K562 (cell line): ENCODE measurements at regions not wholly inside any gene's neighbourhood (a gene's known extent, or its start where the extent isn't known, plus 50 kb on each side); places are given as distances from the start of the nearest gene placed in this dataset.

Experiments
- MCM7 ChIP-seq, 2 experiments: fragments of 450-650 bp; IDR thresholded peaks; 2 replicates each; pipeline ENCODE4 v1.6.1; 2016 to 2018
- RFX1 ChIP-seq: fragments of 450-650 bp; IDR thresholded peaks from 2 replicates; pipeline ENCODE4 v1.6.1; 2016; ENCODE audit warnings: mild to moderate bottlenecking, moderate library complexity
- ZNF263 ChIP-seq: sonication (generic); formaldehyde crosslinking; IDR thresholded peaks from 2 replicates; pipeline ENCODE4 v1.8.0; 2022; ENCODE audit warnings: mild to moderate bottlenecking, missing genetic modification reagents, borderline replicate concordance
- TF ChIP-seq, protein P1 (sequence below): fragments of 200-800 bp; sonication (Bioruptor generic); IDR thresholded peaks from 2 replicates; pipeline ENCODE4 v1.6.1; 2016; ENCODE audit warnings: missing genetic modification characterization, missing compliant biosample characterization
- TF ChIP-seq, protein P2 (sequence below): fragments of 250-450 bp; sonication (Bioruptor Pico); IDR thresholded peaks from 2 replicates; pipeline ENCODE4 v1.8.0; 2021; ENCODE audit warnings: mild to moderate bottlenecking, moderate library complexity

DNA sequence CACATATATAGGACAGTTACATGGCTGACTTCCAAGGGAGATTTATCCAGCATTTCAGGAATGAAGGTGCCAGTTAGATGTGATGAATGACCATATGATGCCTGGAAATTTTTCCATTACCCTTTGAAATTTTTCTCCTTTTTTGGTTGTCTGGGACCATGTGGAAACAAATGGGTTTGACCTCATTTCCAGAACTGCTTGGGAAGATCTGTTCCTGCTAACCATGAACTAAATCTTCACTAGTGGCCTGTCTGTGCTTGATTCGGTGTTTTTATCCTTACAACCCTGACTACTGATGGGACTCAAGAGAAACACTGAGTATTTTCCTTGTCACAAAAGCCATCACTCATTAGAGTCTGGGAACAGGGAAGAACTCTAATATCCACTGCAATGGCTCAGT is 409.4 kb downstream of the PDCD6IP start (continued):
- TF ChIP-seq, protein P1, sequence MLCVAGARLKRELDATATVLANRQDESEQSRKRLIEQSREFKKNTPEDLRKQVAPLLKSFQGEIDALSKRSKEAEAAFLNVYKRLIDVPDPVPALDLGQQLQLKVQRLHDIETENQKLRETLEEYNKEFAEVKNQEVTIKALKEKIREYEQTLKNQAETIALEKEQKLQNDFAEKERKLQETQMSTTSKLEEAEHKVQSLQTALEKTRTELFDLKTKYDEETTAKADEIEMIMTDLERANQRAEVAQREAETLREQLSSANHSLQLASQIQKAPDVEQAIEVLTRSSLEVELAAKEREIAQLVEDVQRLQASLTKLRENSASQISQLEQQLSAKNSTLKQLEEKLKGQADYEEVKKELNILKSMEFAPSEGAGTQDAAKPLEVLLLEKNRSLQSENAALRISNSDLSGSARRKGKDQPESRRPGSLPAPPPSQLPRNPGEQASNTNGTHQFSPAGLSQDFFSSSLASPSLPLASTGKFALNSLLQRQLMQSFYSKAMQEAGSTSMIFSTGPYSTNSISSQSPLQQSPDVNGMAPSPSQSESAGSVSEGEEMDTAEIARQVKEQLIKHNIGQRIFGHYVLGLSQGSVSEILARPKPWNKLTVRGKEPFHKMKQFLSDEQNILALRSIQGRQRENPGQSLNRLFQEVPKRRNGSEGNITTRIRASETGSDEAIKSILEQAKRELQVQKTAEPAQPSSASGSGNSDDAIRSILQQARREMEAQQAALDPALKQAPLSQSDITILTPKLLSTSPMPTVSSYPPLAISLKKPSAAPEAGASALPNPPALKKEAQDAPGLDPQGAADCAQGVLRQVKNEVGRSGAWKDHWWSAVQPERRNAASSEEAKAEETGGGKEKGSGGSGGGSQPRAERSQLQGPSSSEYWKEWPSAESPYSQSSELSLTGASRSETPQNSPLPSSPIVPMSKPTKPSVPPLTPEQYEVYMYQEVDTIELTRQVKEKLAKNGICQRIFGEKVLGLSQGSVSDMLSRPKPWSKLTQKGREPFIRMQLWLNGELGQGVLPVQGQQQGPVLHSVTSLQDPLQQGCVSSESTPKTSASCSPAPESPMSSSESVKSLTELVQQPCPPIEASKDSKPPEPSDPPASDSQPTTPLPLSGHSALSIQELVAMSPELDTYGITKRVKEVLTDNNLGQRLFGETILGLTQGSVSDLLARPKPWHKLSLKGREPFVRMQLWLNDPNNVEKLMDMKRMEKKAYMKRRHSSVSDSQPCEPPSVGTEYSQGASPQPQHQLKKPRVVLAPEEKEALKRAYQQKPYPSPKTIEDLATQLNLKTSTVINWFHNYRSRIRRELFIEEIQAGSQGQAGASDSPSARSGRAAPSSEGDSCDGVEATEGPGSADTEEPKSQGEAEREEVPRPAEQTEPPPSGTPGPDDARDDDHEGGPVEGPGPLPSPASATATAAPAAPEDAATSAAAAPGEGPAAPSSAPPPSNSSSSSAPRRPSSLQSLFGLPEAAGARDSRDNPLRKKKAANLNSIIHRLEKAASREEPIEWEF (CRISPR knock-in tag) = no peak
- no peak for TF ChIP-seq ZNF263 (CRISPR knock-in tag)
- TF ChIP-seq, protein P2, sequence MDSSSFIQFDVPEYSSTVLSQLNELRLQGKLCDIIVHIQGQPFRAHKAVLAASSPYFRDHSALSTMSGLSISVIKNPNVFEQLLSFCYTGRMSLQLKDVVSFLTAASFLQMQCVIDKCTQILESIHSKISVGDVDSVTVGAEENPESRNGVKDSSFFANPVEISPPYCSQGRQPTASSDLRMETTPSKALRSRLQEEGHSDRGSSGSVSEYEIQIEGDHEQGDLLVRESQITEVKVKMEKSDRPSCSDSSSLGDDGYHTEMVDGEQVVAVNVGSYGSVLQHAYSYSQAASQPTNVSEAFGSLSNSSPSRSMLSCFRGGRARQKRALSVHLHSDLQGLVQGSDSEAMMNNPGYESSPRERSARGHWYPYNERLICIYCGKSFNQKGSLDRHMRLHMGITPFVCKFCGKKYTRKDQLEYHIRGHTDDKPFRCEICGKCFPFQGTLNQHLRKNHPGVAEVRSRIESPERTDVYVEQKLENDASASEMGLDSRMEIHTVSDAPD (CRISPR knock-in tag) = no peak
- TF ChIP-seq RFX1 = no peak
- no peak for TF ChIP-seq MCM7 (IDR thresholded peaks at IDR 0.05)
